ENCODE measurements at regions not wholly inside any gene's neighbourhood (a gene's known extent, or its start where the extent isn't known, plus 50 kb on each side); places are given as distances from the start of the nearest gene placed in this dataset.
A peak's percentile ranks its signal among the peaks of the same experiment; 100 is the strongest.

DNA sequence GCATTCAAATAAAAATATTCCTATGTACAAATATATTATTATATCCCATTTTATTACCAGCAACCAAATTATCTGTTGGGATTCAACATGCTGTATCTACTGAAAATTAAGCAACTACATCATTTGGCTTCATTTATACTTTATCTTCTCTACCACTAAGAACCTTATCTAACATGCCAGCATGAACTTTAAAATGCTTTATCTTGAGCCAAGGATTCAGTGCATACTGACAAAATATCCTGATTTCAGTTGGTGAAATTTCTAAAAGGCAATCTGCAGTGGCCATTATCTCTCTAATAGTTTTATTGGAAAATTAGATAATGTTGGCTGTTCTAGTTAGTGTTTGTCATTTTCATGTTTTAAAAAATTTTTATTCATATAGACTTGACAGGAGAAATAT lies 1149.9 kb downstream of the KCNT2 start:
- ATAC-seq (no peak), DNase-seq (ENCODE audit: low spot score in 2 of 2) (no peak)
- Mint-ChIP-seq H3K27ac (no peak overlapping the region), H3K36me3 (no peaks in the 10 kb centered on the region), H3K9me3 (peaks cover 0 to 17% of the 10 kb centered on the region in 2 donors)

DNA sequence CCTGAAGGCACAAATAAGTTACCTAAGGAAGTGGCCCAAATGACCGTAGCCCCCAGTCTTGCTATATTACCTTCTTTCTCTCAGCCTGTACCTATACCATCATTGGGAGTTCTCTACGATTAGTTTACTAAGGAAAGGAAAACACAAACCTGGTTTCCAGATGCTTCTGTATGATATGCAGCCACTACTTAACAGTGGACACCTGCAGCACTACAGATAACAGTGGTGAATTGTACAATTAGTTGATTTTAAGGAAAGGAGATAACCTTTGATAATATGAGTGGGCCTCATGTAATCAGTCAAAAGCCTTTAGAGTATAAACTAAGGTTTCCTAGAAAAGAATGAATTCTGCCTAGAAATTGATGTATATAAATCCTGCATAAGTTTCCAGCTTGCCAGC lies 1157.4 kb downstream of the KCNT2 start:
- Mint-ChIP-seq H3K36me3 (peaks cover 0 to 13% of the 10 kb centered on the region in 2 donors), H3K27ac (no peak overlapping the region), H3K9me3 (peaks cover 15 to 23% of the 10 kb centered on the region in 2 donors)
- no peak for DNase-seq (ENCODE audit: low spot score in 2 of 2)
- no peak for ATAC-seq

DNA sequence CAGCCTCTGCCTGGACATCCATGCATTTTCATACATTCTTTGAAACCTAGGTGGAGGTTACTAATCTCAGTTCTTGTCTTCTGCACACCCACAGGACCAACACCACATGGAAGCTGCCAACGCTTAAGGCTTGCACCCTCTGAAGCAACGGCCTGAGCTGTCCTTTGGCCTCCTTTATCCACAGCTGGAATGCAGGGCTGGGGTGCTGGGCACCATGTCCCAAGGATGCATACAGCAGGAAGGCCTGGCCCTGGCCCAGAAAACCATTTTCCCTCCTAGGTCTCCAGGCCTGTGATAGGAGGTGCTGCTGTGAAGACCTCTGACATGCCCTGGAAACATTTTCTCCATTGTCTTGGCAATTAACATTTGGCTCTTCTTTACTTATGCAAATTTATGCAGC lies 1168.6 kb downstream of the KCNT2 start:
- Mint-ChIP-seq H3K27ac (no peak overlapping the region), H3K9me3 (peaks cover 2 to 6% of the 10 kb centered on the region in 2 donors), H3K36me3 (no peaks in the 10 kb centered on the region)
- no peak for DNase-seq (ENCODE audit: low spot score in 2 of 2)
- ATAC-seq, result no peak

DNA sequence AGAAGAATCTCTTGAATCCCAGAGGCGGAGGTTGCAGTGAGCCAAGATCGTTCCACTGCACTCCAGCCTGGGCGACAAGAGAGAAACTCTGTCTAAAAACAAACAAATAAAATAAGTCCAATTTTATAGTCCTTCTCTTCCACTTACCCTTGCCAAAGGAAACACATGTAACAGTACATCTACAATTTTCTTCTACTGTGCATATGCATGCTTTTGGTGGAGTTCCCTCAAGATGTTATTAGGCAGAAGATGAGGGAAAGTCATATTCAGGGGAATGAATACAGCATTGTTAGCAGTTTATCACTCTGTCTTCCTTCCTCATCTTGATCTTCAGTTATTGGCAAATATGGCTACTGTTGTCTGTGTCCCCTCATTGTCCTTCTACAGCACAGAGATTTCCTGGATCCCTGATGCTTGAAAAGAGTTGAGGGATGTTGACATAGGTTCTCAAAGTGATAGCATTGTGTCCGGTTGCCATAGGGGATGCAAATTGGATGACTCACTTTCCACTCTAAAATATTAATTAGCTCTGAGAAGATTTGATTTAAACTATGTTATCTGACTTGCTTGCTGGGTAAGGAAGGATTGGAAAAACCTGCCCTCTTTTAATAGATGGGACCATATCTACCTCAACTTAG lies 1173.6 kb downstream of the KCNT2 start:
- ATAC-seq (no peak), DNase-seq (ENCODE audit: low spot score in 2 of 2) (no peak)
- H3K9me3 Mint-ChIP-seq, result peaks cover 0 to 4% of the 10 kb centered on the region in 2 donors
- H3K27ac Mint-ChIP-seq, result no peak overlapping the region
- no peaks in the 10 kb centered on the region for H3K36me3 Mint-ChIP-seq

DNA sequence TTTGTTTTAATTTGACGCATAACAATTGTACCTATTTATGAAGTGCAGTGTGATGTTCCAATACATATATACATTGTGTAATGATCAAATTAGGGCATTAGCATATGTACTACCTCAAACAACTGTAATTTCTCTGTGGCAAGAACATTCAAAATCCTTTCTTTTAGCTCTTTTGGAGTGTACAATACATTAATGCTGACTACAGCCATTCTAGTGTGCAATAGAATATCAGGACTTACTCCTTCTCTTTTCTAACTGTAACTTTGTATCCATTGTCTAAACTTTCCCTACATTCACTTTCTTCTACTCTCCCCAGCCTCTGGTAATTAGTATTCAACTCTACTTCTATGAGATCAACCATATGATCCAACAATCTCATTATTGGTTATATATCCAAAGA lies 1177.4 kb downstream of the KCNT2 start:
- DNase-seq (ENCODE audit: low spot score in 2 of 2), result no peak
- ATAC-seq, result no peak
- no peak overlapping the region for H3K27ac Mint-ChIP-seq
- H3K9me3 Mint-ChIP-seq, result peaks cover 0 to 8% of the 10 kb centered on the region in 2 donors
- H3K36me3 Mint-ChIP-seq, result no peaks in the 10 kb centered on the region

DNA sequence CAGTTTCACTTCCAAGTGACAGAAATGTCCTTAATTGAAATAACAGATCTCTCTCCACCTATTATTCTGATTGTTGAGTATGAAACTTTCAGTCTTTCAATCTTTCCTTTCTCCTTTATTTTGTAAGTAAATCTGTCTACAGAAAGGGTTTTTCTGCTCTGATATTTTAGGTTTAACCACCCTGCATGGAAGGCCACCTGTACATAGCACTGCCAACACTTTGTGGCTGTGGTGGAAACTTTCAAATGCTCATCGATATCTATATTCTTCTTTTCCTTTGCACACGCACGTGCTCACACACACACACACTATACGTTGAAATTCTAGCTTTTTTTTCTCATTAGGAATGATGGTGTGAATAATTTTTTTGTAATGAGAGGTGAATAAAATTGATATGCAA lies 1179.3 kb downstream of the KCNT2 start:
- Mint-ChIP-seq H3K36me3 (no peaks in the 10 kb centered on the region), H3K27ac (no peak overlapping the region), H3K9me3 (peaks cover 0 to 4% of the 10 kb centered on the region in 2 donors)
- no peak for ATAC-seq
- no peak for DNase-seq (ENCODE audit: low spot score in 2 of 2)

DNA sequence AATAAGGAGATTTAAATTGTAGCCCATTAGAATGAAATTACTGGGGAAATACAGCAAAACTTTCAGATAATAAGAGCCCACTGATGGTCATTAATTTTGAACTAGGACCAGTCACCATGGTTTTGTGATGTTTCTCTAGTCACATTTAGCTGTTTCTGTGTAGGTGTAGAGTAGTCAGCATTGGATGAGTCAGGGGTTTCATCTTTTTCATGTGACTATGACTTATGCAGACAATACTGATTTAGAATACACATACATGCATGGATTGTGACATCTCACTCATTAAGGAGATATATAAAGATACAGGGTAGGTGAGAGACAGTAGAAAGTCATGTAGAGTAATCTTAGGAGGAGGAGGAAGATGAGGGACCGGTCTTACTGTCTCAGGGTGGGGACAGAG lies 1192.7 kb downstream of the KCNT2 start:
- Mint-ChIP-seq H3K36me3 (no peaks in the 10 kb centered on the region), H3K27ac (no peak overlapping the region), H3K9me3 (peaks cover 4 to 9% of the 10 kb centered on the region in 2 donors)
- ATAC-seq, result peak; percentile 28 to 34
- no peak for DNase-seq (ENCODE audit: low spot score in 2 of 2)

DNA sequence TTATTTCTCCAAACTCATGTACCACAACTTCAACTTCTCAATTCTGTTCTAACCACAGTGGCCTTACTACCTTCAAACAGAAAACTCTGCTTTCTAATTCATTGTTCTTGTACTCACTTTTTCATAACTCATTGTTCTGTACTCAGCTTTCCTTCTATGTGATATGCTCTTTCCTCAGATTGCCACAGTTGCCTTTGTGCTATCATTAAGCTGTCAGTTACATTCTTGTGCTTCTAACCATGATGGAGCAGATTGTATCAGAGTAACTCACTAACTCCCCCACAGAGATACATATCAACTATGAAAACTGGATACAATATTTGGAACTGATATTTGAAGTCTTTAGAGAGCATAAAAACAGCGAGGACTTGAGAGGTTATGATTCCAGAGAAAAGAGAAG lies 1213.7 kb downstream of the KCNT2 start:
- H3K27ac Mint-ChIP-seq, result no peak overlapping the region
- no peak for ATAC-seq
- no peaks in the 10 kb centered on the region for H3K36me3 Mint-ChIP-seq
- no peak for DNase-seq (ENCODE audit: low spot score in 2 of 2)
- peaks cover 6 to 13% of the 10 kb centered on the region in 2 donors for H3K9me3 Mint-ChIP-seq

DNA sequence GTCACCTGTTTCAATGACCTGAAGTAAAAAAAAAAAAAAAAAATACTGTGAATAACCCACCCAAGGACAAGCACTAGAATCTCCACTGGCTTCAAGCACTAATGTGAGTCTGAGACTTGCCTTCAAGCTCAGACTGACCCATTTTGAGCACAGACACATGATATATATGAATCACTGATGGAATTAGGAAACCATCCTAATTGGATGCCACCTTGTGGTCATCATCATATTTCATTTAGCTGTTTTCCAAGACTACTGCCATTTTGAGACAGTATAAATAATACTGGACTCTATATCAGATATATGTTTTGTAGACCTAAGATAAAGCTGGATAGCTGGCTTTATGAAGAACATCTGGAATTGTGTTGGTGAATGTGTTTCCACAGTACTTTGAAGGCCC lies 1232.0 kb downstream of the KCNT2 start:
- H3K36me3 Mint-ChIP-seq, result no peaks in the 10 kb centered on the region
- no peak for ATAC-seq

DNA sequence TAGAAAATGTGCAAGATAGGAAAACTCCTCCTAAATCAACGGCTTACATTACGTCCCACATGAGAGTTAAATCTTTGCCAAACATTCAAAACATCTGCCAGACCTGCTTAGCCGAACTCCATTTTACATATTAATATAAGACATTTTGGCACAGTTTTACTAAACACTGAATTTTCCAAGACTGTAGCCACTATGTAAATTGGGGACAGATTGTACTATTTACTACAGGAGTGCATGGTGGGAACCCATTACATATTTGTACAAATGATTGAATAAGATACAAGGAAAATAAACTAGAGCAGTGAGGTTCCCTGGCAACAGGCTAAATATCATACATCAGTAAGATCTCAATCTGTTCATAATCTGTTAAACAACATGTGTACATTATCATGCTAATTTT lies 1234.4 kb downstream of the KCNT2 start:
- Mint-ChIP-seq H3K27ac (no peak overlapping the region), H3K9me3 (no peaks in the 10 kb centered on the region), H3K36me3 (no peaks in the 10 kb centered on the region)
- ATAC-seq (no peak), DNase-seq (ENCODE audit: low spot score in 2 of 2) (no peak)

More for the DNA sequence above, 1232.0 kb downstream of the KCNT2 start:
- no peak for DNase-seq (ENCODE audit: low spot score in 2 of 2)
- Mint-ChIP-seq H3K27ac (no peak overlapping the region), H3K9me3 (no peaks in the 10 kb centered on the region)

DNA sequence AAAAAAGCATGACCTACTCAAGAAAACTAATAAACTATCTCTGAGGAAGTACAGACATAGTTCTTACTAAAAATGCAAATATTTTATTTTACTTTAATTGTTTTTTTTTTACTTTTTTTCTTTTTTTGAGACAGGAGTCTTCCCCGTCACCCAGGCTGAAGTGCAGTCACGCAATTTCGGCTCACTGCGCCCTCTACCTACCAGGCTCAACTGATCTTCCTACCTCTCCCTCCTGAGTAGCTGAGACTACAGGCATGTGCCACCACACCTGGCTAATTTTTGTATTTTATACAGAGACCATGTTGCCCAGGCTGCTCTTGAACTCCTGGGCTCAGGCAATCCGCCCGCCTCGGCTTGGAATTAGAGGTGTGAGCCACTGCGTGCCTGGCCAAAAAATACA lies 1263.1 kb downstream of the KCNT2 start:
- Mint-ChIP-seq H3K27ac (no peak overlapping the region), H3K36me3 (no peaks in the 10 kb centered on the region), H3K9me3 (peaks cover 0 to 5% of the 10 kb centered on the region in 2 donors)
- ATAC-seq, result no peak
- DNase-seq (ENCODE audit: low spot score in 2 of 2), result no peak

DNA sequence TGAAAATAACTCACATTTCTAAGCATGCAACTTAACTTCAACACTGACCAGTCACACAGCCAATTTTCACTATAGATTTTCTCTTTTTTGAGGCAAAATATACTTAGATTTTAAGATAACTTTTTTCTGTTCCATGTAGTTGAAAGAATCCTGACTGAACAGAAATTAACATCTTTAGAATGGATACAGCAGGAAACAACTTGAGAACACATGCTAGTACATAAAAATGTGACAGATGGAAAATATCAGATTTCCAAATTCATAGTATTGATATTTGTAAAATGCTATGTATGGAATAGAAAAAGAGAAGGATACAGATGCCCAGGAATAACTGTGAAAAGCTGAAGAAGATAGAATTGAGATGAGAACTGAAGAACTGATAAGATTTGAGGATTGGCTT lies 1270.6 kb downstream of the KCNT2 start:
- ATAC-seq, result no peak
- no peak for DNase-seq (ENCODE audit: low spot score in 2 of 2)
- Mint-ChIP-seq H3K36me3 (no peaks in the 10 kb centered on the region), H3K27ac (no peak overlapping the region), H3K9me3 (peaks cover 3 to 5% of the 10 kb centered on the region in 2 donors)

DNA sequence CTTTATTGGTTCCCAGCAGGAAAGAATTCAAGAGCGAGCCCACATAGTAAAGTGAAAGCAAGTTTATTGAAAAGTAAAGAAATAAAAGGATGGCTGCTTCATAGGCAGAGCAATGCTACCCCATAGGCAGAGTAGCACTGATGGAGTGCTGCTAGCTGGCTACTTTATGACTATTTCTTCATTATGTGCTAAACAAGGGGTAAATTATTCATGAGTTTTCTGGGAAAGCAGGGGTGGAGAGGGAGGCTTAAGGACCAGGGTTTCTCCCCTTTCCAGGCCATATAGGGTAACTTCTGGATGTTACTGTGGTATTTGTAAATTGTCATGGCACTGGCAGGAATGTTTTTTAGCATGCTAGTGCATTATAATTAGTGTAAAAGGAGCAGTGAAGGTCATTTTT lies 1271.4 kb downstream of the KCNT2 start:
- no peak for ATAC-seq
- peaks cover 2 to 3% of the 10 kb centered on the region in 2 donors for H3K9me3 Mint-ChIP-seq
- no peaks in the 10 kb centered on the region for H3K36me3 Mint-ChIP-seq
- DNase-seq (ENCODE audit: low spot score in 2 of 2), result no peak
- H3K27ac Mint-ChIP-seq, result no peak overlapping the region

DNA sequence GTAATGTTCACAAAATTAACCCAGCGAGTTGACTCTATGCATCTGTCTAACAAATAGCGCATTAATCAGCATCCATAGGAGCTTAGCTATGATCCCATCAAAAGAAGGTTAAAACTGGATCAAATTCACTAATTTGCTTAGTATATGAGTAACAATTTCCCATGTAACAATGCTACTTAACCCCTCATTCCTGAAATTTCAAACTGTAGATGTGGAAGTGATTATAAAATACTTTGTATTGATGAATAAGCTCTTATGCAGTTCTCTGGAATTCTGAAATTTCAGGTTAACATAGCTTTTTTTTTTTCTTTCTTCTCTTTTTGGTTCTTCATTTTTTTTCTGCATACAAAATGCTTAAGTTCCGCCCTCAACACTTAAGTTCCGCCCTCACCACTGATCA lies 1272.7 kb downstream of the KCNT2 start:
- no peak for DNase-seq (ENCODE audit: low spot score in 2 of 2)
- peaks cover 0 to 7% of the 10 kb centered on the region in 2 donors for H3K9me3 Mint-ChIP-seq
- no peak for ATAC-seq
- H3K36me3 Mint-ChIP-seq, result no peaks in the 10 kb centered on the region
- H3K27ac Mint-ChIP-seq, result no peak overlapping the region

DNA sequence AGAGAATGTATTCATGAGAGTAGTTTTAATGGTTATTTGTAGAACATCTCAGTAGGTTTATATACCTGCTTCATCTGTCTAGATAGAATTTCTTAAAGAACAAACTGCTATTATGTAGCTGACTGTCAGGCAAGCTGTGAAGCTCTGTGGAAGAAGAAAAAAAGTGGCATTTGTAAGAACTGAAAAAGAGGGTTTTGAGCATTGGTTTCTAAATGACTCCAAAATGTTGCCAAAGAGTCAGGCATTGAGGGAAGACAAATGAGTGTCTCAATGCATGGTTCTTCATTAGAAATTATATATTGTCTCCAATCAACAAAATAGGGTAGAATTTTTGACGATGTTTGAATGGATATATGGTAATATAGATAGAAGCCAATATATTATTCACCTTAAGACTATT lies 1276.1 kb downstream of the KCNT2 start:
- Mint-ChIP-seq H3K27ac (no peak overlapping the region), H3K36me3 (no peaks in the 10 kb centered on the region), H3K9me3 (peaks cover 0 to 12% of the 10 kb centered on the region in 2 donors)
- DNase-seq (ENCODE audit: low spot score in 2 of 2) (no peak), ATAC-seq (no peak)

DNA sequence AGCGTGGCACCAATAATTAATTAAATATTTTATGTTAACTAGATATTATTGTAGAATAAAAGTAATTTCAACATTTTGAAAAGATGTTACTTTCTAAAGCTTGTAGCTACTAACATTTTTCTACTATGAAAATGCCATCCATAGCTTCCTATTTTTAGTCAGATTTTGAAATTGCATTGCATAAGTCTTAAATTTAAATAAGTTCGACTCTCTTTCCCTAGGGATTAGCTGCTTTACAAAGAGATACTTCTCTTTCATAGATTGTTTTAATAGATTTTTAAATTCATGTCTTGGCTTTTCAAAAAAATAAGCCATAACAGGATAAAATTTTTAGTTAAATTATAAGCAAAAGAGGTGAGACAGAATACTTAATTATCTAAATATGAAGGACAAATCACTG lies 1279.6 kb downstream of the KCNT2 start:
- no peak for DNase-seq (ENCODE audit: low spot score in 2 of 2)
- H3K27ac Mint-ChIP-seq, result no peak overlapping the region
- no peak for ATAC-seq

DNA sequence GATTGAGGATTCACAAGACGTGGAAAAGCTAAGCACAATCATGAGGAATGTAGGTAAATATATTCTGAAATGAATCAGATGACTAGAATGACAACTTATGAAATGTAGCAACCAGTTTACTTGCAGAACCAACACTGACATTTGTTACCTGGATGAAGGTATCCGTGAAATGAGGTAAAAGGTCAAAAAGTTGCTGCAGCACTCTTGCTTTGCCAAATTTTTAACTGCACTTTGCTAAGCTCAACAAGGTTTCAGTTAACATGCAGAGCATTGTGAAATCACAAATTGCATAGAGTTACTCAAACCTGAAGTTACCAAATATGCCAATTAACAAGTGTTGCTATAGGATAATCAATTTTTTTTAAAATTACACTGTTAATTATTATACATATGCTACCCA lies 1280.1 kb downstream of the KCNT2 start:
- DNase-seq (ENCODE audit: low spot score in 2 of 2), result no peak
- H3K27ac Mint-ChIP-seq, result no peak overlapping the region
- no peaks in the 10 kb centered on the region for H3K36me3 Mint-ChIP-seq
- no peak for ATAC-seq
- peaks cover 10 to 14% of the 10 kb centered on the region in 2 donors for H3K9me3 Mint-ChIP-seq

More for the DNA sequence above, 1279.6 kb downstream of the KCNT2 start:
- Mint-ChIP-seq H3K9me3 (peaks cover 7 to 14% of the 10 kb centered on the region in 2 donors), H3K36me3 (no peaks in the 10 kb centered on the region)

DNA sequence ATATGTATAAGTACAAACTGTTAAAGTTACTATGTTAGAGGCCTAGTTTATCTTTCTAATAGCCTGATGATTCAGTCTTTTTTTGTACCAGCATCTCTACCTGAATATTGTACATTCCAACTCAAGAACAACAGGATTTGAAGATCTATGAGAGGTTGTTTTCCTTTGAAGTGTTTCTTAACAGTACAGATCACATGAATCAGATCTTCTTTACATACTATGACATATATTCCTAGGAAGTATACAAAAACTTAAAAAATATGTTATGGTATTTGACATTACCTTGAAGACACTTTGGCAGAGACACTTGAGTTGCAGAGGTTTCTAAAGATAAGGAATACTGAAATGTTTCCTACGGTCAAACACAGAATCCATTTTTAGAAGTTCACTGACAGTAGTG lies 1280.9 kb downstream of the KCNT2 start:
- Mint-ChIP-seq H3K27ac (no peak overlapping the region), H3K36me3 (no peaks in the 10 kb centered on the region), H3K9me3 (peaks cover 12 to 14% of the 10 kb centered on the region in 2 donors)
- ATAC-seq (no peak), DNase-seq (ENCODE audit: low spot score in 2 of 2) (no peak)

Data from activated naive CD4-positive, alpha-beta T cell treated with anti-CD3 and anti-CD28 coated beads, Interleukin-2, amount 50 U/mL, for 72 hours (primary cell).